CD14-positive monocyte (primary cell): ENCODE measurements at regions not wholly inside any gene's neighbourhood (a gene's known extent, or its start where the extent isn't known, plus 50 kb on each side); places are given as distances from the start of the nearest gene placed in this dataset.

Source experiments
- DNase-seq, 3 donors: peaks; one replicate each; pipeline ENCODE4 v3.0.0-alpha.2; 2011 to 2022
- H2AFZ ChIP-seq: 2 replicates; pipeline ENCODE4 v1.6.0; 2012; ENCODE audit warnings: mild to moderate bottlenecking, low read depth, low read length, inconsistent platforms; ENCODE audit not compliant: insufficient read depth, poor library complexity, severe bottlenecking
- H3K27ac ChIP-seq, 2 donors: 1 replicate in 1 of 2; 2 replicates in 1 of 2; pipeline ENCODE4 v1.5.1; 2012 to 2013; ENCODE audit warnings: low read length in 2 of 2, control low read depth in 1 of 2, inconsistent platforms in 1 of 2, low read depth in 1 of 2, mild to moderate bottlenecking in 1 of 2
- H3K27me3 ChIP-seq, 2 donors: one replicate each; pipeline versions ENCODE4 v1.6.0 to v1.6.1; 2011 to 2013; ENCODE audit warnings: low read length in 2 of 2; ENCODE audit not compliant: control insufficient read depth in 2 of 2, insufficient read depth in 2 of 2
- H3K36me3 ChIP-seq, 2 donors: replicated peaks in 1 of 2; 1 replicate in 1 of 2; 2 replicates in 1 of 2; pipeline versions ENCODE4 v1.5.1 to v1.6.1; 2012 to 2013; ENCODE audit warnings: low read length in 2 of 2, control low read depth in 1 of 2, inconsistent platforms in 1 of 2, mild to moderate bottlenecking in 1 of 2; ENCODE audit not compliant: insufficient read depth in 2 of 2, control insufficient read depth in 1 of 2
- H3K4me1 ChIP-seq, 2 donors: 1 replicate in 1 of 2; 2 replicates in 1 of 2; pipeline versions ENCODE4 v1.5.1 to v1.6.1; 2012 to 2013; ENCODE audit warnings: low read length in 2 of 2, control low read depth in 1 of 2, inconsistent platforms in 1 of 2, mild to moderate bottlenecking in 1 of 2, moderate library complexity in 1 of 2; ENCODE audit not compliant: insufficient read depth in 2 of 2, control insufficient read depth in 1 of 2
- H3K4me2 ChIP-seq: replicated peaks from 2 replicates; pipeline ENCODE3; 2012; ENCODE audit warnings: low read length, moderate library complexity, mild to moderate bottlenecking; ENCODE audit not compliant: poor library complexity, severe bottlenecking; ENCODE audit errors: extremely low read depth
- H3K4me3 ChIP-seq, 3 experiments: fragments of 200-600 bp in 1 of 3; sonication (generic) in 1 of 3; replicated peaks in 1 of 3; 1 replicate in 2 of 3; 2 replicates in 1 of 3; pipeline ENCODE4 v1.5.1; 2011 to 2013; ENCODE audit warnings: low read length in 3 of 3, mild to moderate bottlenecking in 3 of 3, control low read depth in 2 of 3, low read depth in 2 of 3, inconsistent platforms in 1 of 3, moderate library complexity in 1 of 3
- H3K79me2 ChIP-seq: 2 replicates; pipeline ENCODE4 v1.6.0; 2012; ENCODE audit warnings: mild to moderate bottlenecking, control low read depth, inconsistent platforms, low read length, moderate library complexity; ENCODE audit not compliant: insufficient read depth
- H3K9ac ChIP-seq: 2 replicates; pipeline ENCODE4 v1.6.0; 2017; ENCODE audit warnings: low read length, mild to moderate bottlenecking; ENCODE audit not compliant: insufficient read depth, poor library complexity, severe bottlenecking
- H3K9me3 ChIP-seq, 2 donors: replicated peaks in 1 of 2; 1 replicate in 1 of 2; 2 replicates in 1 of 2; pipeline versions ENCODE4 v1.5.1 to v1.6.1; 2012 to 2013; ENCODE audit warnings: low read length in 2 of 2, control low read depth in 1 of 2; ENCODE audit not compliant: control insufficient read depth in 1 of 2, insufficient read depth in 1 of 2
- H4K20me1 ChIP-seq: 2 replicates; pipeline ENCODE4 v1.6.0; 2012; ENCODE audit warnings: mild to moderate bottlenecking, low read length, control low read depth, moderate library complexity; ENCODE audit not compliant: insufficient read depth
- H3K27ac Mint-ChIP-seq, 7 donors: one replicate each; pipeline ENCODE4 v1.8.0; 2020; ENCODE audit warnings: mild to moderate bottlenecking in 7 of 7, mixed read lengths in 7 of 7, moderate library complexity in 6 of 7, inconsistent platforms in 2 of 7
- H3K27me3 Mint-ChIP-seq, 3 donors: one replicate each; pipeline ENCODE4 v1.8.0; 2021 to 2022; ENCODE audit warnings: low read depth in 3 of 3, mild to moderate bottlenecking in 3 of 3, mixed read lengths in 3 of 3, moderate library complexity in 3 of 3, inconsistent platforms in 1 of 3
- H3K36me3 Mint-ChIP-seq, 2 donors: one replicate each; pipeline ENCODE4 v1.8.0; 2020; ENCODE audit warnings: mixed read lengths in 2 of 2, inconsistent platforms in 1 of 2, mild to moderate bottlenecking in 1 of 2
- H3K4me1 Mint-ChIP-seq: one replicate; pipeline ENCODE4 v1.8.0; 2020; ENCODE audit warnings: mild to moderate bottlenecking, mixed read lengths
- H3K4me3 Mint-ChIP-seq, 2 donors: one replicate each; pipeline ENCODE4 v1.8.0; 2020; ENCODE audit warnings: mild to moderate bottlenecking in 2 of 2, mixed read lengths in 2 of 2, moderate library complexity in 1 of 2
- H3K9me3 Mint-ChIP-seq, 7 donors: one replicate each; pipeline ENCODE4 v1.8.0; 2020 to 2022; ENCODE audit warnings: mixed read lengths in 7 of 7, mild to moderate bottlenecking in 6 of 7, moderate library complexity in 6 of 7, inconsistent platforms in 2 of 7
- WGBS: methylation state at CpG from one replicate; pipeline ENCODE4 v1.1.5; 2013; ENCODE audit warnings: missing lambda C conversion rate; ENCODE audit not compliant: insufficient coverage; 5-methylcytosine and 5-hydroxymethylcytosine counted together
- intact Hi-C, 2 donors: fragments of 100-400 bp; cut with micrococcal nuclease; formaldehyde crosslinking; loops; one replicate each; pipeline versions ENCODE4 v1.15.0 to v1.15.1; 2023
- TF ChIP-seq, protein P1 (sequence below): fragments of 200-600 bp; IDR thresholded peaks from one replicate; pipeline ENCODE4 v1.8.0; 2022; ENCODE audit warnings: antibody characterized with exemption, mild to moderate bottlenecking

DNA sequence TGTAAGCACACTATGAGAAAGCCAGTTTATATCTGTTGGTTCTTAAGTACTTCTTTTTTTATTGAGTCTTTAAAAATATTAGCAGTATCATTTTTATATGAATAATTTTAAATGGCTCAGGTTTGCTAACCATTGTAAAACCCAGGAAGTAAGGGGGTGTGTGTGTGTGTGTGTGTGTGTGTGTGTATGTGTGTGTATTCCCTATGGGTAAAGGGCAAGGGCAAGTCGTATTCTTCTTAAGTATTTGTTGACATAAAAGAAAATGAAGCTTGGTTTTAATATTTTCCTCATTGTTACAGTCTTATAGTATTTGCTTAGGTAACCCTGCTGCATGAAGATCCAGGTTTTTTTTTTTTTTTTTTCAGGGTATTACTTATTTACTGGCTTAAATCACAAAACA is 495.0 kb upstream of the B3GALT2 start:
- intact Hi-C loops = no loop called here
- no peaks in the 10 kb centered on the region for H3K36me3 ChIP-seq
- Mint-ChIP-seq H3K36me3 (no peaks in the 10 kb centered on the region), H3K9me3 (peaks cover 0 to 4% (median 0%) of the 10 kb centered on the region in 7 donors), H3K4me1 (no peaks in the 10 kb centered on the region), H3K27ac (no peak overlapping the region), H3K4me3 (no peak overlapping the region), H3K27me3 (no peaks in the 10 kb centered on the region)
- H3K4me2 ChIP-seq = no peak overlapping the region
- TF ChIP-seq, protein P1, sequence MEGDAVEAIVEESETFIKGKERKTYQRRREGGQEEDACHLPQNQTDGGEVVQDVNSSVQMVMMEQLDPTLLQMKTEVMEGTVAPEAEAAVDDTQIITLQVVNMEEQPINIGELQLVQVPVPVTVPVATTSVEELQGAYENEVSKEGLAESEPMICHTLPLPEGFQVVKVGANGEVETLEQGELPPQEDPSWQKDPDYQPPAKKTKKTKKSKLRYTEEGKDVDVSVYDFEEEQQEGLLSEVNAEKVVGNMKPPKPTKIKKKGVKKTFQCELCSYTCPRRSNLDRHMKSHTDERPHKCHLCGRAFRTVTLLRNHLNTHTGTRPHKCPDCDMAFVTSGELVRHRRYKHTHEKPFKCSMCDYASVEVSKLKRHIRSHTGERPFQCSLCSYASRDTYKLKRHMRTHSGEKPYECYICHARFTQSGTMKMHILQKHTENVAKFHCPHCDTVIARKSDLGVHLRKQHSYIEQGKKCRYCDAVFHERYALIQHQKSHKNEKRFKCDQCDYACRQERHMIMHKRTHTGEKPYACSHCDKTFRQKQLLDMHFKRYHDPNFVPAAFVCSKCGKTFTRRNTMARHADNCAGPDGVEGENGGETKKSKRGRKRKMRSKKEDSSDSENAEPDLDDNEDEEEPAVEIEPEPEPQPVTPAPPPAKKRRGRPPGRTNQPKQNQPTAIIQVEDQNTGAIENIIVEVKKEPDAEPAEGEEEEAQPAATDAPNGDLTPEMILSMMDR = no peak
- no peak overlapping the region for H2AFZ ChIP-seq
- H3K9ac ChIP-seq = no peak overlapping the region
- WGBS = no CpG with 5 or more reads among the region's 1 CpG
- H3K9me3 ChIP-seq = peaks cover 0 to 3% of the 10 kb centered on the region in 2 donors
- DNase-seq = no peak
- H3K27me3 ChIP-seq = no peaks in the 10 kb centered on the region
- H3K4me3 ChIP-seq = no peak overlapping the region
- no peak overlapping the region for H3K27ac ChIP-seq
- no peaks in the 10 kb centered on the region for H4K20me1 ChIP-seq
- H3K79me2 ChIP-seq = no peaks in the 10 kb centered on the region
- no peaks in the 10 kb centered on the region for H3K4me1 ChIP-seq

DNA sequence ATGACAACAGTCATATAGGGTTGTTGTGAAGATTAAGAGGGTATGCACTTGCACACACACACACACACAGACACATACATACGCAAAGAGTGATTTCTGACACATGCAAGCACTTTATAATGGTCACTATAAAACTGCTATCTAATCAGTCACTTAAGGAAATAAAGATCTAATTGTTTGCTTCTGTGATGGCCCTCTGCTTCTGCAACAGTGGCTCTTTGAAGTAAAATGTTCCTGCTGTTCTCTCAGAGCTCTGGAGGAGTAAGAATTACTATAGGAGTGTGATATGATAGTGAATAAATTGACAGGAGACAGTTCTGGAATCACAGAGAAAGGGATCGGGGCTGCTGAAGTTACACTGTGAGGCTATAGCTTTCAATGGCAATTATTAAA is 494.5 kb upstream of the B3GALT2 start:
- H3K4me1 Mint-ChIP-seq = no peaks in the 10 kb centered on the region
- Histone ChIP-seq H3K27me3 (no peaks in the 10 kb centered on the region), H3K27ac (no peak overlapping the region), H3K4me1 (no peaks in the 10 kb centered on the region), H2AFZ (no peak overlapping the region), H3K9ac (no peak overlapping the region), H3K9me3 (peaks cover 0 to 3% of the 10 kb centered on the region in 2 donors), H3K36me3 (no peaks in the 10 kb centered on the region), H4K20me1 (no peaks in the 10 kb centered on the region), H3K4me2 (no peak overlapping the region), H3K4me3 (no peak overlapping the region), H3K79me2 (no peaks in the 10 kb centered on the region)
- intact Hi-C loops = no loop called here
- TF ChIP-seq, protein P1 = no peak
- no peak overlapping the region for H3K4me3 Mint-ChIP-seq
- no CpG with 5 or more reads among the region's 2 CpGs for WGBS
- H3K27ac Mint-ChIP-seq = no peak overlapping the region
- H3K9me3 Mint-ChIP-seq = peaks cover 0 to 4% (median 0%) of the 10 kb centered on the region in 7 donors
- no peaks in the 10 kb centered on the region for H3K36me3 Mint-ChIP-seq
- H3K27me3 Mint-ChIP-seq = no peaks in the 10 kb centered on the region
- DNase-seq = no peak
